Vagina (tissue), 2 donors: ENCODE measurements at regions not wholly inside any gene's neighbourhood (a gene's known extent, or its start where the extent isn't known, plus 50 kb on each side); places are given as distances from the start of the nearest gene placed in this dataset.

Experiments used
- DNase-seq, 2 donors: peaks; one replicate each; pipeline ENCODE4 v3.0.0-alpha.2; 2017; ENCODE audit errors: extremely low spot score in 2 of 2
- H3K27ac ChIP-seq: fragments of 200-600 bp; sonication (generic); one replicate; pipeline ENCODE4 v1.5.1; 2019
- H3K27me3 ChIP-seq: fragments of 200-600 bp; sonication (generic); one replicate; pipeline ENCODE4 v1.5.1; 2019
- H3K36me3 ChIP-seq, 2 donors: fragments of 200-600 bp; sonication (generic); one replicate each; pipeline ENCODE4 v1.5.1; 2017 to 2019
- H3K4me1 ChIP-seq: fragments of 200-600 bp; sonication (generic); one replicate; pipeline ENCODE4 v1.5.1; 2019
- H3K4me3 ChIP-seq, 2 donors: fragments of 200-600 bp; sonication (generic); 1 replicate in 1 of 2; 2 replicates in 1 of 2; pipeline ENCODE4 v1.5.1; 2016 to 2019
- H3K9me3 ChIP-seq: fragments of 200-600 bp; sonication (generic); one replicate; pipeline ENCODE4 v1.5.1; 2019
- POLR2A ChIP-seq, 2 donors: fragments of 450-650 bp; IDR thresholded peaks; one replicate each; pipeline ENCODE4 v1.6.1; 2017; ENCODE audit warnings: antibody characterized with exemption in 2 of 2, mild to moderate bottlenecking in 2 of 2, moderate library complexity in 2 of 2
- POLR2AphosphoS5 ChIP-seq, 2 donors: sonication (generic); formaldehyde crosslinking; IDR thresholded peaks; one replicate each; pipeline ENCODE4 v1.9.0; 2017; ENCODE audit warnings: antibody characterized with exemption in 2 of 2, mild to moderate bottlenecking in 2 of 2, low read depth in 1 of 2; ENCODE audit not compliant: insufficient read depth in 1 of 2
- intact Hi-C: fragments of 100-400 bp; cut with DNase I; formaldehyde crosslinking; loops from one replicate; pipeline ENCODE4 v1.15.1; 2023
- TF ChIP-seq, protein P1 (sequence below), 3 experiments: fragments of 450-650 bp in 2 of 3; fragments of 200-600 bp in 1 of 3; sonication (generic) in 1 of 3; IDR thresholded peaks; one replicate each; pipeline ENCODE4 v1.5.1; 2017 to 2019; ENCODE audit warnings: antibody characterized with exemption in 3 of 3, mild to moderate bottlenecking in 2 of 3, moderate library complexity in 2 of 3

DNA sequence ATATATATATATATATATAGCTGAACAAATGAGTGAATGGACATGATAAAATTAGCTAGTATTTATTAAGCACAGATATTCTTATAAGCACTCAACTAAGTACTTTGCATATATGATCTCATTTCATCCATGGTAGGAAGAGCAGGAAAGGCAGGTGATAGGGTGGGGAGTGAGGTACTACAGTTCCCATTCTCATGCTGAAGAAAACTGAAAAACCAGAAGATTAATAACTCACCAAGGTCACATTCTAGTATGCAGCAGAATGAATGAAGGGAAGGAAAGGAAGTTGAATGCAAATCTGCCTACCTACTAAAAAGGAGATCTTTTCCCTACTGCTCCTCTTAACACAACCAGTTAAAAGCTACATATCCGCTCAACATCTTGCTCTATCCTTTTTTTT lies 298.1 kb upstream of the TMPO start:
- Histone ChIP-seq H3K27ac (no peak overlapping the region), H3K36me3 (no peaks in the 10 kb centered on the region), H3K9me3 (no peaks in the 10 kb centered on the region), H3K4me1 (no peaks in the 10 kb centered on the region), H3K27me3 (no peaks in the 10 kb centered on the region), H3K4me3 (no peak overlapping the region)
- TF ChIP-seq POLR2A (IDR thresholded peaks at IDR 0.05) (no peak), POLR2AphosphoS5 (IDR thresholded peaks at IDR 0.05; ENCODE audit: insufficient read depth in 1 of 2, low read depth in 1 of 2) (no peak)
- TF ChIP-seq, protein P1, sequence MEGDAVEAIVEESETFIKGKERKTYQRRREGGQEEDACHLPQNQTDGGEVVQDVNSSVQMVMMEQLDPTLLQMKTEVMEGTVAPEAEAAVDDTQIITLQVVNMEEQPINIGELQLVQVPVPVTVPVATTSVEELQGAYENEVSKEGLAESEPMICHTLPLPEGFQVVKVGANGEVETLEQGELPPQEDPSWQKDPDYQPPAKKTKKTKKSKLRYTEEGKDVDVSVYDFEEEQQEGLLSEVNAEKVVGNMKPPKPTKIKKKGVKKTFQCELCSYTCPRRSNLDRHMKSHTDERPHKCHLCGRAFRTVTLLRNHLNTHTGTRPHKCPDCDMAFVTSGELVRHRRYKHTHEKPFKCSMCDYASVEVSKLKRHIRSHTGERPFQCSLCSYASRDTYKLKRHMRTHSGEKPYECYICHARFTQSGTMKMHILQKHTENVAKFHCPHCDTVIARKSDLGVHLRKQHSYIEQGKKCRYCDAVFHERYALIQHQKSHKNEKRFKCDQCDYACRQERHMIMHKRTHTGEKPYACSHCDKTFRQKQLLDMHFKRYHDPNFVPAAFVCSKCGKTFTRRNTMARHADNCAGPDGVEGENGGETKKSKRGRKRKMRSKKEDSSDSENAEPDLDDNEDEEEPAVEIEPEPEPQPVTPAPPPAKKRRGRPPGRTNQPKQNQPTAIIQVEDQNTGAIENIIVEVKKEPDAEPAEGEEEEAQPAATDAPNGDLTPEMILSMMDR (IDR thresholded peaks at IDR 0.05): no peak
- intact Hi-C loops: no loop called here
- DNase-seq: no peak

DNA sequence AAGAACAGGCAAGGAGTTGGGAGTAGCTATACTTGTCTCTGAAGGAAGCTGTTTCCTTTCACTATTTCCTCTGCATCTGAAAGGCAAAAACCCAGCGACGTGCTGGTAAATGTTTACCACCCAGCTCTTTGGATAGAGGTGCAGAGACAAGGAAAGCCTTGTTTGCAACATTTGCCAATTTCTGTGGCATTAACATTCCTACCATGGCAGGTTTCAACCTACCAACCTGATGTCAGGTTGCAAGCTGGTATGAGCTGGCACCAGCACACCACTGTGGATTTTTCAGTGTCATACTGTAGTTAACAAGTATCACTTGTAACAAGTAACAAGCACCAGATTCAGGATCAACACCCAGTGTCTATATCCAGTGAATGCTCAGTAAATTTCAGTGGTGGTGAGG lies 294.8 kb upstream of the TMPO start:
- intact Hi-C loops: no loop called here
- TF ChIP-seq POLR2A (IDR thresholded peaks at IDR 0.05) (no peak), POLR2AphosphoS5 (IDR thresholded peaks at IDR 0.05; ENCODE audit: insufficient read depth in 1 of 2, low read depth in 1 of 2) (no peak)
- TF ChIP-seq, protein P1 (IDR thresholded peaks at IDR 0.05): no peak
- H3K4me3 ChIP-seq: no peak overlapping the region
- DNase-seq: no peak
- no peak overlapping the region for H3K27ac ChIP-seq
- no peaks in the 10 kb centered on the region for H3K27me3 ChIP-seq
- H3K4me1 ChIP-seq: no peaks in the 10 kb centered on the region
- H3K9me3 ChIP-seq: no peaks in the 10 kb centered on the region
- no peaks in the 10 kb centered on the region for H3K36me3 ChIP-seq

GRCh38 chr12:98221243-98221808 lies 294.1 kb upstream of the TMPO start:
- H3K27ac ChIP-seq: no peak overlapping the region
- intact Hi-C loops: no loop called here
- no peak overlapping the region for H3K4me3 ChIP-seq
- TF ChIP-seq POLR2A (IDR thresholded peaks at IDR 0.05) (no peak), POLR2AphosphoS5 (IDR thresholded peaks at IDR 0.05; ENCODE audit: insufficient read depth in 1 of 2, low read depth in 1 of 2) (no peak)
- TF ChIP-seq, protein P1 (IDR thresholded peaks at IDR 0.05): no peak
- no peaks in the 10 kb centered on the region for H3K4me1 ChIP-seq
- H3K9me3 ChIP-seq: no peaks in the 10 kb centered on the region
- H3K27me3 ChIP-seq: no peaks in the 10 kb centered on the region
- H3K36me3 ChIP-seq: no peaks in the 10 kb centered on the region
- DNase-seq: no peak

- TF ChIP-seq POLR2AphosphoS5 (IDR thresholded peaks at IDR 0.05; ENCODE audit: insufficient read depth in 1 of 2, low read depth in 1 of 2) (no peak), POLR2A (IDR thresholded peaks at IDR 0.05) (no peak)
- TF ChIP-seq, protein P1 (IDR thresholded peaks at IDR 0.05): no peak
- no peaks in the 10 kb centered on the region for H3K4me1 ChIP-seq
- H3K27me3 ChIP-seq: no peaks in the 10 kb centered on the region
- H3K4me3 ChIP-seq: no peak overlapping the region
- intact Hi-C loops: no loop called here
- H3K27ac ChIP-seq: no peak overlapping the region
- no peaks in the 10 kb centered on the region for H3K9me3 ChIP-seq
- no peak for DNase-seq
- no peaks in the 10 kb centered on the region for H3K36me3 ChIP-seq
Measured at GRCh38 chr12:98222135-98222534, 293.3 kb upstream of the TMPO start.

- Histone ChIP-seq H3K9me3 (no peaks in the 10 kb centered on the region), H3K4me1 (no peaks in the 10 kb centered on the region), H3K36me3 (no peaks in the 10 kb centered on the region), H3K27me3 (no peaks in the 10 kb centered on the region), H3K4me3 (no peak overlapping the region), H3K27ac (no peak overlapping the region)
- intact Hi-C loops: no loop called here
- no peak for DNase-seq
- TF ChIP-seq, protein P1 (IDR thresholded peaks at IDR 0.05): no peak
- no peak for TF ChIP-seq POLR2AphosphoS5 (IDR thresholded peaks at IDR 0.05; ENCODE audit: insufficient read depth in 1 of 2, low read depth in 1 of 2)
- TF ChIP-seq POLR2A (IDR thresholded peaks at IDR 0.05): no peak
Measured at GRCh38 chr12:98224584-98225221, 290.7 kb upstream of the TMPO start.
